ENCODE measurements at regions not wholly inside any gene's neighbourhood (a gene's known extent, or its start where the extent isn't known, plus 50 kb on each side); places are given as distances from the start of the nearest gene placed in this dataset.

GRCh38 chr20:39311851-39312506 is 349.8 kb downstream of the DHX35 start:
- Histone ChIP-seq H3K9ac (ENCODE audit: low read depth in 1 of 2, low read length in 2 of 2) (no peak overlapping the region), H3K9me3 (ENCODE audit: control insufficient read depth in 1 of 2, low read length in 2 of 2) (no peaks in the 10 kb centered on the region), H3K4me3 (ENCODE audit: low read depth in 1 of 2, low read length in 2 of 2) (no peak overlapping the region), H3K27ac (ENCODE audit: low read depth, low read length) (no peak overlapping the region), H3K27me3 (ENCODE audit: control insufficient read depth in 1 of 2, insufficient read depth in 2 of 2, low read length in 2 of 2) (no peaks in the 10 kb centered on the region), H3K4me1 (ENCODE audit: control insufficient read depth in 1 of 2, insufficient read depth in 2 of 2, low read length in 2 of 2) (no peaks in the 10 kb centered on the region), H3K36me3 (ENCODE audit: control insufficient read depth in 1 of 2, insufficient read depth in 2 of 2, low read length in 2 of 2) (no peaks in the 10 kb centered on the region)

GRCh38 chr20:39310363-39310995 is 348.3 kb downstream of the DHX35 start:
- H3K4me1 ChIP-seq (ENCODE audit: control insufficient read depth in 1 of 2, insufficient read depth in 2 of 2, low read length in 2 of 2), result no peaks in the 10 kb centered on the region
- no peaks in the 10 kb centered on the region for H3K9me3 ChIP-seq (ENCODE audit: control insufficient read depth in 1 of 2, low read length in 2 of 2)
- no peak overlapping the region for H3K9ac ChIP-seq (ENCODE audit: low read depth in 1 of 2, low read length in 2 of 2)
- H3K27ac ChIP-seq (ENCODE audit: low read depth, low read length), result no peak overlapping the region
- no peaks in the 10 kb centered on the region for H3K27me3 ChIP-seq (ENCODE audit: control insufficient read depth in 1 of 2, insufficient read depth in 2 of 2, low read length in 2 of 2)
- no peak overlapping the region for H3K4me3 ChIP-seq (ENCODE audit: low read depth in 1 of 2, low read length in 2 of 2)
- H3K36me3 ChIP-seq (ENCODE audit: control insufficient read depth in 1 of 2, insufficient read depth in 2 of 2, low read length in 2 of 2), result no peaks in the 10 kb centered on the region

- Histone ChIP-seq H3K4me3 (ENCODE audit: low read depth in 1 of 2, low read length in 2 of 2) (no peak overlapping the region), H3K36me3 (ENCODE audit: control insufficient read depth in 1 of 2, insufficient read depth in 2 of 2, low read length in 2 of 2) (no peaks in the 10 kb centered on the region), H3K4me1 (ENCODE audit: control insufficient read depth in 1 of 2, insufficient read depth in 2 of 2, low read length in 2 of 2) (no peaks in the 10 kb centered on the region), H3K9ac (ENCODE audit: low read depth in 1 of 2, low read length in 2 of 2) (no peak overlapping the region), H3K9me3 (ENCODE audit: control insufficient read depth in 1 of 2, low read length in 2 of 2) (no peaks in the 10 kb centered on the region), H3K27ac (ENCODE audit: low read depth, low read length) (no peak overlapping the region), H3K27me3 (ENCODE audit: control insufficient read depth in 1 of 2, insufficient read depth in 2 of 2, low read length in 2 of 2) (no peaks in the 10 kb centered on the region)
These were observed 347.3 kb downstream of the DHX35 start for GRCh38 chr20:39309458-39309857.

GRCh38 chr20:39302312-39302711 is 340.2 kb downstream of the DHX35 start:
- H3K9me3 ChIP-seq (ENCODE audit: control insufficient read depth in 1 of 2, low read length in 2 of 2), result no peaks in the 10 kb centered on the region
- H3K36me3 ChIP-seq (ENCODE audit: control insufficient read depth in 1 of 2, insufficient read depth in 2 of 2, low read length in 2 of 2), result no peaks in the 10 kb centered on the region
- no peaks in the 10 kb centered on the region for H3K4me1 ChIP-seq (ENCODE audit: control insufficient read depth in 1 of 2, insufficient read depth in 2 of 2, low read length in 2 of 2)
- no peaks in the 10 kb centered on the region for H3K27me3 ChIP-seq (ENCODE audit: control insufficient read depth in 1 of 2, insufficient read depth in 2 of 2, low read length in 2 of 2)
- H3K27ac ChIP-seq (ENCODE audit: low read depth, low read length), result no peak overlapping the region
- no peak overlapping the region for H3K4me3 ChIP-seq (ENCODE audit: low read depth in 1 of 2, low read length in 2 of 2)
- H3K9ac ChIP-seq (ENCODE audit: low read depth in 1 of 2, low read length in 2 of 2), result no peak overlapping the region

GRCh38 chr20:39299783-39300182 is 337.6 kb downstream of the DHX35 start:
- Histone ChIP-seq H3K9ac (ENCODE audit: low read depth in 1 of 2, low read length in 2 of 2) (no peak overlapping the region), H3K27ac (ENCODE audit: low read depth, low read length) (no peak overlapping the region), H3K4me1 (ENCODE audit: control insufficient read depth in 1 of 2, insufficient read depth in 2 of 2, low read length in 2 of 2) (no peaks in the 10 kb centered on the region), H3K9me3 (ENCODE audit: control insufficient read depth in 1 of 2, low read length in 2 of 2) (no peaks in the 10 kb centered on the region), H3K36me3 (ENCODE audit: control insufficient read depth in 1 of 2, insufficient read depth in 2 of 2, low read length in 2 of 2) (no peaks in the 10 kb centered on the region), H3K4me3 (ENCODE audit: low read depth in 1 of 2, low read length in 2 of 2) (no peak overlapping the region), H3K27me3 (ENCODE audit: control insufficient read depth in 1 of 2, insufficient read depth in 2 of 2, low read length in 2 of 2) (no peaks in the 10 kb centered on the region)

DNA sequence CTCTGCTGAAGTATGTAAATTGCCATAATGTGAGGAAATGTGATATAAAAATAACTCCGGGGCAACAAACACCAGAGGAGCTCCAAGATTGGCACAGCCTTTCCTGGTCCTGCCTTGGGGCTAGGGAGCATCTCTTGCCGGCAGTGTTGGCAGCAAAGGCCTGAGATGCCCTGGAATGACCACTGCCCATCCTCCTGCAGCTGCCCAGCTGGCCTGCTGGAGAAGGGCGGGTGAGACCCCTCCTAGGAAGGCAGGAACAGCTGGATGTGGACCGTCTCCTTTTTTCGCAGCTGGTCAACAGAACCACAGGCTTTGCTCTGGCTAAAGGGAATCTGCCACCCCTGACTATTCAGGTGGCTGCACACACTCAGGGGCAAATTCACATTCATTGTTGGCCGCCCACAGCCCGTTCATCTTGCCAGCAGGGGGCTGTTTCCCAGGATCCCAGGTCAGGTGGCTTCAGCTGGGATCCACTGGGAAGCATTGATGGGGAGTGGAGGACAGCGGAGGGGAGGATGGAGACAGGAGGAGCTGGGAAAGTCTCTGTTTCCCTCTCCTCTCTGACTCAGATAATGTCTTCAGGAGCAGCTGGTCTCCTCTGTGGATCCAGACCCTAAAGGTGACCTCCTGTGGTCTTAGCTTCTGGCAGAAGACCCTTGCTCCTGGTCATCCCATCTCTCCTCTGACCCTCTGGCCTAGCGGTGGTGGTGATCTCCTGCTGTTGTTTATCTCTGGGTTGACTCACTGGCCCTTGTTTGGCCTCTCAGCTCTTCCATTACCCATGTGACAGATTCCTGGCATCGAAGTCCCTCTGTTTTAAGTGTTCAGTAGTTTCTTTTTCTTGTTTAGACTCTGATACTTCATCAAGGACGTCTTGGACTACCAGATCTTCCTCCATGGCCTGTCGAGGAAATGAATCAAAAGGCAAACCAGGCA is 336.7 kb downstream of the DHX35 start:
- H3K36me3 ChIP-seq (ENCODE audit: control insufficient read depth in 1 of 2, insufficient read depth in 2 of 2, low read length in 2 of 2), result no peaks in the 10 kb centered on the region
- no peaks in the 10 kb centered on the region for H3K9me3 ChIP-seq (ENCODE audit: control insufficient read depth in 1 of 2, low read length in 2 of 2)
- no peak overlapping the region for H3K4me3 ChIP-seq (ENCODE audit: low read depth in 1 of 2, low read length in 2 of 2)
- H3K27me3 ChIP-seq (ENCODE audit: control insufficient read depth in 1 of 2, insufficient read depth in 2 of 2, low read length in 2 of 2), result no peaks in the 10 kb centered on the region
- H3K9ac ChIP-seq (ENCODE audit: low read depth in 1 of 2, low read length in 2 of 2), result no peak overlapping the region
- H3K4me1 ChIP-seq (ENCODE audit: control insufficient read depth in 1 of 2, insufficient read depth in 2 of 2, low read length in 2 of 2), result no peaks in the 10 kb centered on the region
- no peak overlapping the region for H3K27ac ChIP-seq (ENCODE audit: low read depth, low read length)

DNA sequence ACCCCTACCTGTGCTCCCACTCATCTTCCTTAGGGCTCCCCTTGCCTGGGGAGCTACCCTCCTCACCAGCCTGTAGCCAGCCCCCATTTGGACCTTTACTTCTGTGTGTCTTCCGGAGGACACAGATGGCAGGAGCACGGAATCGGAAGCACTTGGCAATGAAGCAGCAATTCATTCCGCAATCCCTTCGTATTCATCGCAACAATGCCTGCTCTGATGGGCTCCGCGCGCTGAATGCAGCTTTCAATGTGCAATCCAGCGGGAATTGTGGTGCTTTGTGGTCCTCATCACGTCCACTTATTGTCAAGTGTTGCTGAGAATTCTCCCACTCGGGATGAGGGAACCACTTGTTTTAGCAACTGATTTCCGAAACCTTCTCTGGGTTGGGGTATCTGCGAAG is 336.0 kb downstream of the DHX35 start:
- Histone ChIP-seq H3K36me3 (ENCODE audit: control insufficient read depth in 1 of 2, insufficient read depth in 2 of 2, low read length in 2 of 2) (no peaks in the 10 kb centered on the region), H3K9ac (ENCODE audit: low read depth in 1 of 2, low read length in 2 of 2) (no peak overlapping the region), H3K4me3 (ENCODE audit: low read depth in 1 of 2, low read length in 2 of 2) (no peak overlapping the region), H3K27me3 (ENCODE audit: control insufficient read depth in 1 of 2, insufficient read depth in 2 of 2, low read length in 2 of 2) (no peaks in the 10 kb centered on the region), H3K27ac (ENCODE audit: low read depth, low read length) (no peak overlapping the region), H3K9me3 (ENCODE audit: control insufficient read depth in 1 of 2, low read length in 2 of 2) (no peaks in the 10 kb centered on the region), H3K4me1 (ENCODE audit: control insufficient read depth in 1 of 2, insufficient read depth in 2 of 2, low read length in 2 of 2) (no peaks in the 10 kb centered on the region)

DNA sequence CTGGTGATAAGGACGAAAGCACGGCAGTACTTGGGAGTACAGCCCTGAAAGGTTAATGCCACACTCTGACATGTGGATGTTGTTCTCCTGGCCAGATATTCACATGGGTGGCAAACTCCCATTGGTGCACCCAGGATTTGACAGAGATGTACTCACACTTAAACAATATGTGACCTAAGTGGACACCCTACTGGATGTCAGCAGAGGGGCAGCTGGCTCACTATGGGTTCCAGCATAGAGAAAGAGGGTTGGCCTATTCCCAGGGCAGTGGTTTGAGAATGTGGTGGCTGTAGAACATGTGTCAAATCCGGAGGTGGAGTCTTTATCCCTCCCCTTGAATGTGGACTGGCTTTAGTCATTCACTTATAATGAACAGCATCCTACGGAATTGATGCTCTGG is 333.2 kb downstream of the DHX35 start:
- Histone ChIP-seq H3K9me3 (ENCODE audit: control insufficient read depth in 1 of 2, low read length in 2 of 2) (no peaks in the 10 kb centered on the region), H3K4me3 (ENCODE audit: low read depth in 1 of 2, low read length in 2 of 2) (no peak overlapping the region), H3K4me1 (ENCODE audit: control insufficient read depth in 1 of 2, insufficient read depth in 2 of 2, low read length in 2 of 2) (no peaks in the 10 kb centered on the region), H3K27ac (ENCODE audit: low read depth, low read length) (no peak overlapping the region), H3K36me3 (ENCODE audit: control insufficient read depth in 1 of 2, insufficient read depth in 2 of 2, low read length in 2 of 2) (no peaks in the 10 kb centered on the region), H3K27me3 (ENCODE audit: control insufficient read depth in 1 of 2, insufficient read depth in 2 of 2, low read length in 2 of 2) (no peaks in the 10 kb centered on the region), H3K9ac (ENCODE audit: low read depth in 1 of 2, low read length in 2 of 2) (no peak overlapping the region)

DNA sequence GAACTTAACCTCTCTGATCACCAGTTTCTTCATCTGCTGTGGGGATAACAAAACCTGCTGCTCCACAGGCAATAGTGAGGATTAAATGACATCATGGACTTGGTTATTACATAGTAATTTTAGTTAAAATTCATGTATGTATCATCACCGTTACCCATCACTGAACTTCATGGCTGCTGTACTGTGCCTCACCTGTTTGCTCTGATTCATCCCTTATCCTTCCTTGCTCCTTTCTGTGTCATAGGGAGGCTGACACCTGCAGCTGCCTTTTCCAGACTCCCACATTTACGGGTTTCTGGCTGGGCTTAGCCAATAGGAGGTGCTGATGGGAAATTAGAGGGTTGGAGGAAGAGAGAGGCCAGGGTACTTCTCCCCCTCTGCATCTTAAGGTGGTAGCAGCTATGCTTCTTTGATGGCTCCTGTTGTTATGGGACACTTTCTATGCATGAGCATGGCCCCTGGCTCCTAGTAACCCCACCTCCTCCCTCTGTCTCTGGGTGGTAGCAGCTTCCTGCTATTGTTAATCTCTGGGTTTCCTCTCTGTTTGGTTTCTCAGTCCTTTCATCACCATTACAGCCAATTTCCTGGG is 332.1 kb downstream of the DHX35 start:
- Histone ChIP-seq H3K36me3 (ENCODE audit: control insufficient read depth in 1 of 2, insufficient read depth in 2 of 2, low read length in 2 of 2) (no peaks in the 10 kb centered on the region), H3K27ac (ENCODE audit: low read depth, low read length) (no peak overlapping the region), H3K27me3 (ENCODE audit: control insufficient read depth in 1 of 2, insufficient read depth in 2 of 2, low read length in 2 of 2) (no peaks in the 10 kb centered on the region), H3K9ac (ENCODE audit: low read depth in 1 of 2, low read length in 2 of 2) (no peak overlapping the region), H3K4me3 (ENCODE audit: low read depth in 1 of 2, low read length in 2 of 2) (no peak overlapping the region), H3K9me3 (ENCODE audit: control insufficient read depth in 1 of 2, low read length in 2 of 2) (no peaks in the 10 kb centered on the region), H3K4me1 (ENCODE audit: control insufficient read depth in 1 of 2, insufficient read depth in 2 of 2, low read length in 2 of 2) (no peaks in the 10 kb centered on the region)

All from duodenal mucosa (tissue), 2 donors.